Spinal cord (tissue), 9 donors: ENCODE measurements at regions not wholly inside any gene's neighbourhood (a gene's known extent, or its start where the extent isn't known, plus 50 kb on each side); places are given as distances from the start of the nearest gene placed in this dataset.

ENCODE experiments used
- DNase-seq, 6 donors: peaks; one replicate each; pipeline versions ENCODE4 v3.0.0 to v3.0.0-alpha.2; 2013 to 2015; ENCODE audit warnings: low spot score in 6 of 6, low read depth in 4 of 6
- H3K27ac ChIP-seq: one replicate; pipeline ENCODE4 v1.5.1; 2013; ENCODE audit warnings: low read depth, low read length, control low read depth
- H3K27me3 ChIP-seq: one replicate; pipeline ENCODE4 v1.6.1; 2013; ENCODE audit warnings: low read length; ENCODE audit not compliant: control insufficient read depth, insufficient read depth
- H3K36me3 ChIP-seq: one replicate; pipeline ENCODE4 v1.6.1; 2013; ENCODE audit warnings: low read length; ENCODE audit not compliant: control insufficient read depth, insufficient read depth
- H3K4me1 ChIP-seq: one replicate; pipeline ENCODE4 v1.6.1; 2013; ENCODE audit warnings: low read length; ENCODE audit not compliant: control insufficient read depth, insufficient read depth
- H3K4me3 ChIP-seq: one replicate; pipeline ENCODE4 v1.5.1; 2013; ENCODE audit warnings: low read depth, low read length, control low read depth
- H3K9me3 ChIP-seq: one replicate; pipeline ENCODE4 v1.6.1; 2013; ENCODE audit warnings: low read length; ENCODE audit not compliant: control insufficient read depth, insufficient read depth
- WGBS: methylation state at CpG from one replicate; pipeline ENCODE4 v1.1.5; 2013; ENCODE audit warnings: missing lambda C conversion rate; ENCODE audit not compliant: insufficient coverage; 5-methylcytosine and 5-hydroxymethylcytosine counted together
- donor health status: healthy.

- Histone ChIP-seq H3K27me3 (no peaks in the 10 kb centered on the region), H3K36me3 (no peaks in the 10 kb centered on the region), H3K4me3 (no peak overlapping the region), H3K27ac (no peak overlapping the region), H3K9me3 (peaks cover 1% of the 10 kb centered on the region), H3K4me1 (no peaks in the 10 kb centered on the region)
- no peak for DNase-seq
- WGBS, result no CpG with 5 or more reads among the region's 2 CpGs
Observed at GRCh38 chr17:69834494-69834893, 240.5 kb upstream of the KCNJ16 start.

GRCh38 chr17:69851736-69852135, 223.3 kb upstream of the KCNJ16 start:
- H3K9me3 ChIP-seq, result no peaks in the 10 kb centered on the region
- no peak for DNase-seq
- no CpG with 5 or more reads among the region's 4 CpGs for WGBS
- no peak overlapping the region for H3K4me3 ChIP-seq
- H3K36me3 ChIP-seq, result no peaks in the 10 kb centered on the region
- no peak overlapping the region for H3K27ac ChIP-seq
- H3K27me3 ChIP-seq, result no peaks in the 10 kb centered on the region
- H3K4me1 ChIP-seq, result no peaks in the 10 kb centered on the region

GRCh38 chr17:69853541-69854224, 221.3 kb upstream of the KCNJ16 start:
- DNase-seq, result peak in 1 of 6 donors; percentile 28
- no CpG with 5 or more reads among the region's 4 CpGs for WGBS
- H3K4me1 ChIP-seq, result no peaks in the 10 kb centered on the region

GRCh38 chr17:69854225-69854780, 220.7 kb upstream of the KCNJ16 start:
- peak in 1 of 6 donors; percentile 9 for DNase-seq
- no peak overlapping the region for H3K4me3 ChIP-seq
- H3K4me1 ChIP-seq, result no peaks in the 10 kb centered on the region
- H3K36me3 ChIP-seq, result no peaks in the 10 kb centered on the region
- WGBS, result no CpG with 5 or more reads among the region's 1 CpG
- H3K27me3 ChIP-seq, result no peaks in the 10 kb centered on the region
- no peaks in the 10 kb centered on the region for H3K9me3 ChIP-seq
- no peak overlapping the region for H3K27ac ChIP-seq

More at GRCh38 chr17:69853541-69854224, 221.3 kb upstream of the KCNJ16 start:
- no peaks in the 10 kb centered on the region for H3K36me3 ChIP-seq
- no peaks in the 10 kb centered on the region for H3K9me3 ChIP-seq
- H3K4me3 ChIP-seq, result no peak overlapping the region
- no peaks in the 10 kb centered on the region for H3K27me3 ChIP-seq
- H3K27ac ChIP-seq, result no peak overlapping the region

- Histone ChIP-seq H3K27me3 (no peaks in the 10 kb centered on the region), H3K4me1 (no peaks in the 10 kb centered on the region), H3K4me3 (no peak overlapping the region), H3K9me3 (peaks cover 2% of the 10 kb centered on the region), H3K27ac (no peak overlapping the region), H3K36me3 (no peaks in the 10 kb centered on the region)
- no peak for DNase-seq
- WGBS, result no CpG with 5 or more reads among the region's 1 CpG
Observed at GRCh38 chr17:69856946-69857345, 218.1 kb upstream of the KCNJ16 start.

- H3K4me3 ChIP-seq, result no peak overlapping the region
- no peak for DNase-seq
- H3K27ac ChIP-seq, result no peak overlapping the region
- H3K9me3 ChIP-seq, result peaks cover 2% of the 10 kb centered on the region
- H3K36me3 ChIP-seq, result no peaks in the 10 kb centered on the region
- no peaks in the 10 kb centered on the region for H3K27me3 ChIP-seq
- no peaks in the 10 kb centered on the region for H3K4me1 ChIP-seq
Observed at GRCh38 chr17:69857412-69857835, 217.6 kb upstream of the KCNJ16 start.

GRCh38 chr17:69858460-69858859, 216.6 kb upstream of the KCNJ16 start:
- 86% methylated on average over 1 of the region's 3 CpGs for whole genome bisulfite sequencing
- H3K4me1 ChIP-seq, result no peaks in the 10 kb centered on the region
- no peak overlapping the region for H3K4me3 ChIP-seq
- H3K9me3 ChIP-seq, result peaks cover 2% of the 10 kb centered on the region
- H3K27me3 ChIP-seq, result no peaks in the 10 kb centered on the region
- no peak overlapping the region for H3K27ac ChIP-seq
- no peaks in the 10 kb centered on the region for H3K36me3 ChIP-seq
- peak in 1 of 6 donors; percentile 12 for DNase-seq

GRCh38 chr17:69860142-69860680, 214.8 kb upstream of the KCNJ16 start:
- DNase-seq, result no peak
- Histone ChIP-seq H3K4me1 (no peaks in the 10 kb centered on the region), H3K36me3 (no peaks in the 10 kb centered on the region), H3K27me3 (no peaks in the 10 kb centered on the region), H3K27ac (no peak overlapping the region), H3K4me3 (no peak overlapping the region), H3K9me3 (peaks cover 2% of the 10 kb centered on the region)
- WGBS, result 93% methylated on average over 3 of the region's 3 CpGs

- Histone ChIP-seq H3K4me3 (no peak overlapping the region), H3K9me3 (peaks cover 2% of the 10 kb centered on the region), H3K27me3 (no peaks in the 10 kb centered on the region), H3K4me1 (no peaks in the 10 kb centered on the region), H3K27ac (no peak overlapping the region), H3K36me3 (no peaks in the 10 kb centered on the region)
- no CpG with 5 or more reads among the region's 2 CpGs for WGBS
- DNase-seq, result no peak
Observed at GRCh38 chr17:69864462-69864861, 210.6 kb upstream of the KCNJ16 start.

GRCh38 chr17:69869667-69870066, 205.4 kb upstream of the KCNJ16 start:
- H3K27ac ChIP-seq, result no peak overlapping the region
- no peaks in the 10 kb centered on the region for H3K36me3 ChIP-seq
- DNase-seq, result no peak
- 100% methylated on average over 1 of the region's 1 CpG for WGBS
- no peaks in the 10 kb centered on the region for H3K9me3 ChIP-seq
- no peaks in the 10 kb centered on the region for H3K27me3 ChIP-seq
- H3K4me1 ChIP-seq, result no peaks in the 10 kb centered on the region
- H3K4me3 ChIP-seq, result no peak overlapping the region
